IMR-90 (cell line): ENCODE measurements at regions not wholly inside any gene's neighbourhood (a gene's known extent, or its start where the extent isn't known, plus 50 kb on each side); places are given as distances from the start of the nearest gene placed in this dataset.

Source experiments
- BHLHE40 ChIP-seq: fragments of 150-350 bp; IDR thresholded peaks from 2 replicates; pipeline ENCODE4 v1.6.1; 2016; ENCODE audit warnings: mild to moderate bottlenecking, low read depth, low read length
- CEBPB ChIP-seq: IDR thresholded peaks from 2 replicates; pipeline ENCODE4 v1.6.1; 2012; ENCODE audit warnings: low read depth, low read length, improper control_type of control experiment
- CHD1 ChIP-seq: IDR thresholded peaks from 2 replicates; pipeline ENCODE4 v1.6.1; 2012; ENCODE audit warnings: low read depth, low read length, improper control_type of control experiment
- FOS ChIP-seq: fragments of 150-350 bp; IDR thresholded peaks from 2 replicates; pipeline ENCODE4 v1.6.1; 2016; ENCODE audit warnings: low read depth, low read length
- MAFK ChIP-seq: IDR thresholded peaks from 2 replicates; pipeline ENCODE4 v1.6.1; 2012; ENCODE audit warnings: low read depth, low read length, improper control_type of control experiment
- MXI1 ChIP-seq: IDR thresholded peaks from 2 replicates; pipeline ENCODE4 v1.6.1; 2012; ENCODE audit warnings: low read depth, mild to moderate bottlenecking, low read length, moderate library complexity, borderline replicate concordance
- POLR2A ChIP-seq: IDR thresholded peaks from 2 replicates; pipeline ENCODE4 v1.6.1; 2012; ENCODE audit warnings: mild to moderate bottlenecking, low read depth, low read length
- RAD21 ChIP-seq: IDR thresholded peaks from 2 replicates; pipeline ENCODE4 v1.6.1; 2012; ENCODE audit warnings: low read length, improper control_type of control experiment
- RCOR1 ChIP-seq: IDR thresholded peaks from 2 replicates; pipeline ENCODE4 v1.6.1; 2012; ENCODE audit warnings: mild to moderate bottlenecking, low read length, improper control_type of control experiment; ENCODE audit not compliant: insufficient replicate concordance
- RFX5 ChIP-seq: IDR thresholded peaks from 2 replicates; pipeline ENCODE4 v1.8.0; 2012; ENCODE audit warnings: low read depth, mild to moderate bottlenecking, low read length, moderate library complexity
- SMC3 ChIP-seq: fragments of 150-350 bp; IDR thresholded peaks from 2 replicates; pipeline ENCODE4 v1.6.1; 2016; ENCODE audit warnings: low read depth, mild to moderate bottlenecking, antibody characterized with exemption, low read length, moderate library complexity
- TF ChIP-seq, protein P1 (sequence below): conservative IDR thresholded peaks from 2 replicates; pipeline ENCODE4 v1.5.1; 2012; ENCODE audit warnings: mild to moderate bottlenecking, low read depth, low read length, improper control_type of control experiment
- TF ChIP-seq, protein P2 (sequence below): fragments of 150-350 bp; IDR thresholded peaks from 2 replicates; pipeline ENCODE4 v1.6.1; 2017; ENCODE audit warnings: mild to moderate bottlenecking, antibody characterized with exemption, low read length, low read depth
- TF ChIP-seq, protein P3 (sequence below): fragments of 150-350 bp; IDR thresholded peaks from 2 replicates; pipeline ENCODE4 v1.6.1; 2016; ENCODE audit warnings: low read depth, mild to moderate bottlenecking, low read length, moderate library complexity, borderline replicate concordance

DNA sequence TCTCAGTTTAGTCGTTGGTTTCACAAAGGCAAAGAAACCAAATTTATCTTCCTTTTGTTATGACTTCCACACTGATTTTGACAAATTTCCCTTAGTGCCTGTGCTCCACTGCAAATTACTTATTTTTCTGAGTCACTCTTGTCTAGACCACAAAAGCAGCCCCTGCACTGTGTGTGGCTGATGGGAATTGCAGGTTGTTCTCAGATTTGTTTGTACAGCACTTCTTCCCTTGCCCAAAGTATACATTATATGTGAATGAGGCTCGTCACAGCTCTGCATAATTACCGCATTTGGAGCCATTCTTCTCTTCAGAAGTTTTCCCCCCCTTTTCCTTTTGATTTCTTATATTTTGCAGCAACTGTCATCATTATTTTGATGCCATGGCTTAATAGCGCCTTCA, 354.2 kb upstream of the IL12A start:
- TF ChIP-seq, protein P1, sequence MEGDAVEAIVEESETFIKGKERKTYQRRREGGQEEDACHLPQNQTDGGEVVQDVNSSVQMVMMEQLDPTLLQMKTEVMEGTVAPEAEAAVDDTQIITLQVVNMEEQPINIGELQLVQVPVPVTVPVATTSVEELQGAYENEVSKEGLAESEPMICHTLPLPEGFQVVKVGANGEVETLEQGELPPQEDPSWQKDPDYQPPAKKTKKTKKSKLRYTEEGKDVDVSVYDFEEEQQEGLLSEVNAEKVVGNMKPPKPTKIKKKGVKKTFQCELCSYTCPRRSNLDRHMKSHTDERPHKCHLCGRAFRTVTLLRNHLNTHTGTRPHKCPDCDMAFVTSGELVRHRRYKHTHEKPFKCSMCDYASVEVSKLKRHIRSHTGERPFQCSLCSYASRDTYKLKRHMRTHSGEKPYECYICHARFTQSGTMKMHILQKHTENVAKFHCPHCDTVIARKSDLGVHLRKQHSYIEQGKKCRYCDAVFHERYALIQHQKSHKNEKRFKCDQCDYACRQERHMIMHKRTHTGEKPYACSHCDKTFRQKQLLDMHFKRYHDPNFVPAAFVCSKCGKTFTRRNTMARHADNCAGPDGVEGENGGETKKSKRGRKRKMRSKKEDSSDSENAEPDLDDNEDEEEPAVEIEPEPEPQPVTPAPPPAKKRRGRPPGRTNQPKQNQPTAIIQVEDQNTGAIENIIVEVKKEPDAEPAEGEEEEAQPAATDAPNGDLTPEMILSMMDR, result no peak
- peak; percentile 19 for TF ChIP-seq RCOR1
- TF ChIP-seq POLR2A, result no peak
- no peak for TF ChIP-seq SMC3
- no peak for TF ChIP-seq RAD21
- TF ChIP-seq RFX5, result no peak
- no peak for TF ChIP-seq CHD1
- no peak for TF ChIP-seq CEBPB
- TF ChIP-seq, protein P2, sequence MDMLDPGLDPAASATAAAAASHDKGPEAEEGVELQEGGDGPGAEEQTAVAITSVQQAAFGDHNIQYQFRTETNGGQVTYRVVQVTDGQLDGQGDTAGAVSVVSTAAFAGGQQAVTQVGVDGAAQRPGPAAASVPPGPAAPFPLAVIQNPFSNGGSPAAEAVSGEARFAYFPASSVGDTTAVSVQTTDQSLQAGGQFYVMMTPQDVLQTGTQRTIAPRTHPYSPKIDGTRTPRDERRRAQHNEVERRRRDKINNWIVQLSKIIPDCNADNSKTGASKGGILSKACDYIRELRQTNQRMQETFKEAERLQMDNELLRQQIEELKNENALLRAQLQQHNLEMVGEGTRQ, result no peak
- TF ChIP-seq MAFK, result no peak
- no peak for TF ChIP-seq MXI1
- TF ChIP-seq FOS, result no peak
- TF ChIP-seq, protein P3, sequence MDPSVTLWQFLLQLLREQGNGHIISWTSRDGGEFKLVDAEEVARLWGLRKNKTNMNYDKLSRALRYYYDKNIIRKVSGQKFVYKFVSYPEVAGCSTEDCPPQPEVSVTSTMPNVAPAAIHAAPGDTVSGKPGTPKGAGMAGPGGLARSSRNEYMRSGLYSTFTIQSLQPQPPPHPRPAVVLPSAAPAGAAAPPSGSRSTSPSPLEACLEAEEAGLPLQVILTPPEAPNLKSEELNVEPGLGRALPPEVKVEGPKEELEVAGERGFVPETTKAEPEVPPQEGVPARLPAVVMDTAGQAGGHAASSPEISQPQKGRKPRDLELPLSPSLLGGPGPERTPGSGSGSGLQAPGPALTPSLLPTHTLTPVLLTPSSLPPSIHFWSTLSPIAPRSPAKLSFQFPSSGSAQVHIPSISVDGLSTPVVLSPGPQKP, result no peak
- no peak for TF ChIP-seq BHLHE40
